ENCODE measurements at regions not wholly inside any gene's neighbourhood (a gene's known extent, or its start where the extent isn't known, plus 50 kb on each side); places are given as distances from the start of the nearest gene placed in this dataset.

DNA sequence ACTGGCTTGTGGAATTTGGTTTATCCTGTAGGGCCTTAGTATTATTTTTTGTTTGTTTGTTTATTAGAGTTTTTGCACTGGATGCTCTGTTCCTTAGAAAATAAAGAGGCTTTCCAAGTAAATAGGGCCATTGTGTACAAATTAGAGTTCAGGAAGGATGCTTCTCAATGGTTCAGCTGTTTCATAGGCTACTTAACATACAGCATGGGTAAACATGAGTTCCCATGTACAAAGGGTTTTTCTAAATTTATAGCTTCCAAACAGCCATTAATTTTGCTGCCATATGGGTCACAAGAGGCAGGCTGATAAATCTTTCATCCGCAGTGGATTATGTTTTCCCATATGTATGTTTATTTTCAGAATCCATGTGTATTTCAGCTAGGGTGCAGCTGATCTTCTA, 121.6 kb upstream of the WDR11 start:
- H3K9me3 Mint-ChIP-seq (ENCODE audit: unreplicated experiment) = no peaks in the 10 kb centered on the region
- H3K36me3 Mint-ChIP-seq (ENCODE audit: unreplicated experiment) = no peaks in the 10 kb centered on the region
- no peak overlapping the region for H3K27ac Mint-ChIP-seq (ENCODE audit: unreplicated experiment)
- no peak for TF ChIP-seq CTCF (IDR thresholded peaks at IDR 0.05; ENCODE audit: partially characterized antibody, unreplicated experiment)
- DNase-seq = no peak
- no peak overlapping the region for H3K4me3 Mint-ChIP-seq (ENCODE audit: unreplicated experiment)
- no peaks in the 10 kb centered on the region for H3K4me1 Mint-ChIP-seq (ENCODE audit: low read depth, unreplicated experiment)
- H3K27me3 Mint-ChIP-seq (ENCODE audit: unreplicated experiment) = no peaks in the 10 kb centered on the region

DNA sequence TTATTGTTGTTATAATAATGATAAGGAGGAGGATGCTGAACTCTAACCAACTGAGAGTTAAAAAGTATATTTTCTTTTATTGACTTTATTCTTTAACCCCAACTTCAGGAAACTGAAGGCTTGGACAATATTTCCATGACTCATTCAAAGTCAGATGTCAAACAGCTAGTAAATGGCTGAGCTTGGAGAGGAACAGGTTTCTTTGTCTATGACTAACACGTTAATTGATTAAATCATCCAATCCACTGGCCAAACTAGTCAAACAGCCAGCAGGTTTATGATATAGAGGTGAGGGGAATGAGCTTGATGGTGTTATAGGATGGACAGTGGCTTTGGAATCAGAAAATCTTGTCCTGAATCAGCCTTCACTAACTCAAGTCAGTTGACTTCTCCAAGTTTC, 119.1 kb upstream of the WDR11 start:
- Mint-ChIP-seq H3K9me3 (ENCODE audit: unreplicated experiment) (no peaks in the 10 kb centered on the region), H3K27me3 (ENCODE audit: unreplicated experiment) (no peaks in the 10 kb centered on the region), H3K4me1 (ENCODE audit: low read depth, unreplicated experiment) (no peaks in the 10 kb centered on the region), H3K27ac (ENCODE audit: unreplicated experiment) (no peak overlapping the region), H3K36me3 (ENCODE audit: unreplicated experiment) (no peaks in the 10 kb centered on the region), H3K4me3 (ENCODE audit: unreplicated experiment) (no peak overlapping the region)
- TF ChIP-seq CTCF (IDR thresholded peaks at IDR 0.05; ENCODE audit: partially characterized antibody, unreplicated experiment) = no peak
- no peak for DNase-seq

GRCh38 chr10:120732643-120733313, 118.4 kb upstream of the WDR11 start:
- DNase-seq = no peak
- H3K9me3 Mint-ChIP-seq (ENCODE audit: unreplicated experiment) = no peaks in the 10 kb centered on the region

DNA sequence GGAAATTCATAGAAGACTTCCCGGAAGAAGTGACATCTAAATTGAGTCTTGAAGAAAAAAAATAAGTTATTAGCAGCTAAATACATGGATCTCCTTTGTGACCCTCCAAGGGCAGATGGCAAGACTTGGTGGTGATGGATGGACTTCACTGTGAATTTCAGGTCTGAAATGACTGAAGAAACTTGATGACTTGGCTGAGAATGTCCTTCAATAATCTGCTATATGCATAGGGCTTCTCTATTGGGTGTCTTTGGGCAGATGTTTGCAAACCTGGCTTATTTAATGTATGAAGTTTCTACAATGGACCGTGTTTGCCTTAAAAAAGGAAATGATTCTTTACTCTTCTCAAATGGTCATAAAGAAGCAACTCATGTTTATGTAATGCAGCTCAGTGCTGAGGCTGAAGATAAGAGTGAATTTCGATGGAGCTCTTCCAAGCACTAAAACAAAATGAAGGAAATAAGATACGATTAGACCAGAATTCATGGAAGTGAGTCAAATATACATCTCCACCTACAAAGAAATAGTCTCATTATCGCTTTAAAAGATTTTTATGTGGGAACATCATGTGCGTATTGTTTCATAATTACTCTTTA, 116.6 kb upstream of the WDR11 start:
- no peak for TF ChIP-seq CTCF (IDR thresholded peaks at IDR 0.05; ENCODE audit: partially characterized antibody, unreplicated experiment)
- no peak overlapping the region for H3K27ac Mint-ChIP-seq (ENCODE audit: unreplicated experiment)
- H3K36me3 Mint-ChIP-seq (ENCODE audit: unreplicated experiment) = no peaks in the 10 kb centered on the region
- DNase-seq = no peak
- H3K27me3 Mint-ChIP-seq (ENCODE audit: unreplicated experiment) = no peaks in the 10 kb centered on the region
- H3K4me1 Mint-ChIP-seq (ENCODE audit: low read depth, unreplicated experiment) = no peaks in the 10 kb centered on the region
- H3K9me3 Mint-ChIP-seq (ENCODE audit: unreplicated experiment) = no peaks in the 10 kb centered on the region
- H3K4me3 Mint-ChIP-seq (ENCODE audit: unreplicated experiment) = no peak overlapping the region

More at GRCh38 chr10:120732643-120733313, 118.4 kb upstream of the WDR11 start:
- Mint-ChIP-seq H3K4me1 (ENCODE audit: low read depth, unreplicated experiment) (no peaks in the 10 kb centered on the region), H3K27me3 (ENCODE audit: unreplicated experiment) (no peaks in the 10 kb centered on the region), H3K4me3 (ENCODE audit: unreplicated experiment) (no peak overlapping the region), H3K27ac (ENCODE audit: unreplicated experiment) (no peak overlapping the region), H3K36me3 (ENCODE audit: unreplicated experiment) (no peaks in the 10 kb centered on the region)
- no peak for TF ChIP-seq CTCF (IDR thresholded peaks at IDR 0.05; ENCODE audit: partially characterized antibody, unreplicated experiment)

DNA sequence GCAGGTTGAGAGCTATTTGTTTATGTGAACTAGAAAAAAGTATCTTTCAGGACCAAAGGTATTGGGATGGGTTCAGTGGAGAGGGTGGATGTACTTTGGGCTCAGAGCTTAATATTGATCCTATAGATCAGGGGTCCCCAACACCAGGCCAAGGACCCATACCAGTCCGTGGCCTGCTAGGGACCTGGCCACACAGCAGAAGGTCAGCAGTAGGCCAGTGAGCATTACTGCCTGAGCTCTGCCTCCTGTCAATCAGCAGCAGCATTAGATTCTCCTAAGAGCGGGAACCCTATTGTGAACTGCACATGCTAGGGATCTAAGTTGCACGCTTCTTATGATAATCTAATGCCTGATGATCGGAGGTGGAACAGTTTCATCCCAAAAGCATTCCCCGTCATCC, 115.8 kb upstream of the WDR11 start:
- H3K4me1 Mint-ChIP-seq (ENCODE audit: low read depth, unreplicated experiment) = no peaks in the 10 kb centered on the region
- no peaks in the 10 kb centered on the region for H3K36me3 Mint-ChIP-seq (ENCODE audit: unreplicated experiment)
- H3K9me3 Mint-ChIP-seq (ENCODE audit: unreplicated experiment) = no peaks in the 10 kb centered on the region
- no peak for DNase-seq
- no peak overlapping the region for H3K4me3 Mint-ChIP-seq (ENCODE audit: unreplicated experiment)
- no peaks in the 10 kb centered on the region for H3K27me3 Mint-ChIP-seq (ENCODE audit: unreplicated experiment)
- TF ChIP-seq CTCF (IDR thresholded peaks at IDR 0.05; ENCODE audit: partially characterized antibody, unreplicated experiment) = no peak
- H3K27ac Mint-ChIP-seq (ENCODE audit: unreplicated experiment) = no peak overlapping the region
